ENCODE measurements at regions not wholly inside any gene's neighbourhood (a gene's known extent, or its start where the extent isn't known, plus 50 kb on each side); places are given as distances from the start of the nearest gene placed in this dataset.

- TF ChIP-seq, protein P1, sequence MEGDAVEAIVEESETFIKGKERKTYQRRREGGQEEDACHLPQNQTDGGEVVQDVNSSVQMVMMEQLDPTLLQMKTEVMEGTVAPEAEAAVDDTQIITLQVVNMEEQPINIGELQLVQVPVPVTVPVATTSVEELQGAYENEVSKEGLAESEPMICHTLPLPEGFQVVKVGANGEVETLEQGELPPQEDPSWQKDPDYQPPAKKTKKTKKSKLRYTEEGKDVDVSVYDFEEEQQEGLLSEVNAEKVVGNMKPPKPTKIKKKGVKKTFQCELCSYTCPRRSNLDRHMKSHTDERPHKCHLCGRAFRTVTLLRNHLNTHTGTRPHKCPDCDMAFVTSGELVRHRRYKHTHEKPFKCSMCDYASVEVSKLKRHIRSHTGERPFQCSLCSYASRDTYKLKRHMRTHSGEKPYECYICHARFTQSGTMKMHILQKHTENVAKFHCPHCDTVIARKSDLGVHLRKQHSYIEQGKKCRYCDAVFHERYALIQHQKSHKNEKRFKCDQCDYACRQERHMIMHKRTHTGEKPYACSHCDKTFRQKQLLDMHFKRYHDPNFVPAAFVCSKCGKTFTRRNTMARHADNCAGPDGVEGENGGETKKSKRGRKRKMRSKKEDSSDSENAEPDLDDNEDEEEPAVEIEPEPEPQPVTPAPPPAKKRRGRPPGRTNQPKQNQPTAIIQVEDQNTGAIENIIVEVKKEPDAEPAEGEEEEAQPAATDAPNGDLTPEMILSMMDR (IDR thresholded peaks at IDR 0.05): no peak
- TF ChIP-seq MXI1 (IDR thresholded peaks at IDR 0.05; ENCODE audit: low read depth, low read length) (no peak), TAF1 (IDR thresholded peaks at IDR 0.05; ENCODE audit: borderline replicate concordance, low read depth, low read length) (no peak), YY1 (IDR thresholded peaks at IDR 0.05; ENCODE audit: low read depth) (no peak), EZH2phosphoT487 (IDR thresholded peaks at IDR 0.05; ENCODE audit: borderline replicate concordance, low read depth) (no peak), ZBTB33 (IDR thresholded peaks at IDR 0.05; ENCODE audit: borderline replicate concordance, low read depth) (no peak), PBX3 (IDR thresholded peaks at IDR 0.05) (no peak)
Observed at GRCh38 chr2:129444751-129445150, 534.7 kb upstream of the RAB6C start.

Measured in SK-N-SH (cell line).